PC-3 (cell line): ENCODE measurements at regions not wholly inside any gene's neighbourhood (a gene's known extent, or its start where the extent isn't known, plus 50 kb on each side); places are given as distances from the start of the nearest gene placed in this dataset.

Source experiments
- ATAC-seq: fragments of 200-7000 bp; cut with Tn5 transposase; 2 replicates; pipeline ENCODE4 v1.9.1; 2020; ENCODE audit warnings: mild to moderate bottlenecking, moderate library complexity
- BruUV-seq: library from RNA; stranded (reverse); fragments of 400-500 nt; replicated peaks from 2 replicates; lab custom pipeline; 2021; lab: Mats Ljungman, UMichigan
- CTCF ChIA-PET: fragments of 300-600 bp; sonication (Branson Sonifier 250); formaldehyde crosslinking; loops from one replicate; lab custom pipeline; 2022; ENCODE audit warnings: antibody characterized with exemption; lab: Charles Lee
- POLR2A ChIA-PET: fragments of 300-600 bp; sonication (Branson Sonifier 250); formaldehyde crosslinking; loops from one replicate; lab custom pipeline; 2022; ENCODE audit warnings: antibody characterized with exemption; ENCODE audit not compliant: unreplicated experiment; lab: Charles Lee
- DNase-seq: peaks from one replicate; pipeline ENCODE4 v3.0.0-alpha.2; 2015
- H2AFZ ChIP-seq: fragments of 300-600 bp; sonication (generic); 2 replicates; pipeline ENCODE4 v1.6.0; 2016; ENCODE audit warnings: antibody characterized with exemption, low read length
- H3F3A ChIP-seq: fragments of 300-600 bp; sonication (generic); one replicate; pipeline ENCODE4 v1.6.0; 2017; ENCODE audit warnings: antibody characterized with exemption, low read length, control low read depth, mild to moderate bottlenecking; ENCODE audit not compliant: unreplicated experiment
- H3K27ac ChIP-seq: fragments of 300-600 bp; sonication (generic); 2 replicates; pipeline ENCODE4 v1.5.1; 2016; ENCODE audit warnings: mild to moderate bottlenecking, low read length
- H3K27me3 ChIP-seq: fragments of 300-600 bp; sonication (generic); 2 replicates; pipeline ENCODE4 v1.6.1; 2016; ENCODE audit warnings: low read length, mixed read lengths
- H3K36me3 ChIP-seq: fragments of 300-600 bp; sonication (generic); 2 replicates; pipeline ENCODE4 v1.6.1; 2016; ENCODE audit warnings: low read depth, mixed run types, low read length, mixed read lengths
- H3K4me1 ChIP-seq: fragments of 300-600 bp; sonication (generic); 2 replicates; pipeline ENCODE4 v1.5.1; 2016; ENCODE audit warnings: low read length; ENCODE audit not compliant: insufficient read depth
- H3K4me2 ChIP-seq: fragments of 300-600 bp; sonication (generic); 2 replicates; pipeline ENCODE4 v1.6.0; 2016; ENCODE audit warnings: low read length
- H3K4me3 ChIP-seq: fragments of 300-600 bp; sonication (generic); 2 replicates; pipeline ENCODE4 v1.5.1; 2016; ENCODE audit warnings: mild to moderate bottlenecking, low read length, mixed read lengths
- H3K79me2 ChIP-seq: fragments of 300-600 bp; sonication (generic); 2 replicates; pipeline ENCODE4 v1.6.1; 2017; ENCODE audit warnings: low read length, mixed read lengths
- H3K9ac ChIP-seq: fragments of 300-600 bp; sonication (generic); 2 replicates; pipeline ENCODE4 v1.6.0; 2016; ENCODE audit warnings: mild to moderate bottlenecking, low read length
- H3K9me2 ChIP-seq: fragments of 300-600 bp; sonication (generic); replicated peaks from 2 replicates; pipeline ENCODE4 v1.6.1; 2016; ENCODE audit warnings: mixed run types, low read length, mixed read lengths
- H3K9me3 ChIP-seq: fragments of 300-600 bp; sonication (generic); 2 replicates; pipeline ENCODE4 v1.6.1; 2016; ENCODE audit warnings: low read length, mixed read lengths
- H4K20me1 ChIP-seq: fragments of 300-600 bp; sonication (generic); 2 replicates; pipeline ENCODE4 v1.6.1; 2016; ENCODE audit warnings: low read length, mixed read lengths
- CTCF ChIP-seq: fragments of 300-600 bp; sonication (generic); conservative IDR thresholded peaks from 2 replicates; pipeline ENCODE4 v1.5.1; 2017; ENCODE audit warnings: antibody characterized with exemption, low read depth, mild to moderate bottlenecking, low read length
- EZH2 ChIP-seq: fragments of 300-600 bp; sonication (generic); IDR thresholded peaks from one replicate; pipeline ENCODE4 v1.6.1; 2017; ENCODE audit warnings: antibody characterized with exemption, mild to moderate bottlenecking, low read length; ENCODE audit not compliant: unreplicated experiment
- EZH2phosphoT487 ChIP-seq: fragments of 300-600 bp; sonication (generic); IDR thresholded peaks from 2 replicates; pipeline ENCODE4 v1.6.1; 2018; ENCODE audit warnings: mild to moderate bottlenecking, antibody characterized with exemption, low read length, borderline replicate concordance
- intact Hi-C: fragments of 100-400 bp; cut with micrococcal nuclease; formaldehyde crosslinking; loops from 2 replicates; pipeline ENCODE4 v1.9.0; 2023

- peaks cover 3% of the 10 kb centered on the region; the same call in 1 of the 2 replicates for H3K9me3 ChIP-seq
- intact Hi-C loops = no loop called here
- DNase-seq (no peak), ATAC-seq (no peak)
- no peak for TF ChIP-seq EZH2phosphoT487
- TF ChIP-seq EZH2 = no peak
- TF ChIP-seq CTCF = no peak
- BruUV-seq = no TSS peak
- H3K4me1 ChIP-seq = peaks cover 2% of the 10 kb centered on the region
- no peak overlapping the region for H3K27ac ChIP-seq
- no peaks in the 10 kb centered on the region for H3K9me2 ChIP-seq
- H2AFZ ChIP-seq = no peak overlapping the region
- H3F3A ChIP-seq = no peaks in the 10 kb centered on the region
- H3K4me3 ChIP-seq = no peak overlapping the region
- H3K36me3 ChIP-seq = no peaks in the 10 kb centered on the region; the same call in 1 of the 2 replicates
- ChIA-PET POLR2A (no interaction called here), CTCF (no interaction called here)
- no peak overlapping the region for H3K9ac ChIP-seq
- H3K79me2 ChIP-seq = no peaks in the 10 kb centered on the region
- no peaks in the 10 kb centered on the region for H3K27me3 ChIP-seq
- no peaks in the 10 kb centered on the region for H4K20me1 ChIP-seq
- no peak overlapping the region for H3K4me2 ChIP-seq
These were observed 65.0 kb upstream of the DAZL start for GRCh38 chr3:16670191-16670590.

- Histone ChIP-seq H3K9me3 (peaks cover 14% of the 10 kb centered on the region), H3K27me3 (no peaks in the 10 kb centered on the region), H3K9me2 (no peaks in the 10 kb centered on the region), H3K9ac (no peak overlapping the region), H3F3A (no peaks in the 10 kb centered on the region), H3K36me3 (no peaks in the 10 kb centered on the region; the same call in 1 of the 2 replicates), H2AFZ (no peak overlapping the region), H3K4me2 (no peak overlapping the region), H3K4me1 (no peaks in the 10 kb centered on the region), H3K79me2 (no peaks in the 10 kb centered on the region), H3K4me3 (no peak overlapping the region), H4K20me1 (no peaks in the 10 kb centered on the region), H3K27ac (no peak overlapping the region)
- intact Hi-C loops = no loop called here
- BruUV-seq = no TSS peak
- ChIA-PET CTCF (no interaction called here), POLR2A (interaction anchor here (0.7 kb wide), 1 partner anchor 224 kb away, joined by 17 read pairs; no protein-coding TSS in a partner anchor)
- TF ChIP-seq EZH2phosphoT487 = no peak
- no peak for TF ChIP-seq CTCF
- TF ChIP-seq EZH2 = no peak
- DNase-seq = no peak
- no peak for ATAC-seq
These were observed 66.5 kb upstream of the DAZL start for GRCh38 chr3:16671690-16672089.

GRCh38 chr3:16673530-16673929, 68.3 kb upstream of the DAZL start:
- intact Hi-C loops = no loop called here
- peaks cover 14% of the 10 kb centered on the region for H3K9me3 ChIP-seq
- no peaks in the 10 kb centered on the region for H3K9me2 ChIP-seq
- no peak for DNase-seq
- ATAC-seq = no peak
- no peak overlapping the region for H3K4me2 ChIP-seq
- no peak overlapping the region for H3K9ac ChIP-seq
- no peaks in the 10 kb centered on the region for H3K4me1 ChIP-seq
- H4K20me1 ChIP-seq = no peaks in the 10 kb centered on the region
- no peaks in the 10 kb centered on the region for H3K27me3 ChIP-seq
- H3K79me2 ChIP-seq = no peaks in the 10 kb centered on the region
- H3K36me3 ChIP-seq = no peaks in the 10 kb centered on the region; the same call in 1 of the 2 replicates
- H3K4me3 ChIP-seq = no peak overlapping the region
- BruUV-seq = no TSS peak
- H2AFZ ChIP-seq = no peak overlapping the region
- TF ChIP-seq CTCF = no peak
- no peak for TF ChIP-seq EZH2phosphoT487
- TF ChIP-seq EZH2 = no peak
- CTCF ChIA-PET = no interaction called here
- H3F3A ChIP-seq = no peaks in the 10 kb centered on the region
- POLR2A ChIA-PET = no interaction called here
- H3K27ac ChIP-seq = no peak overlapping the region
